HG03520 (cell line): ENCODE measurements at regions not wholly inside any gene's neighbourhood (a gene's known extent, or its start where the extent isn't known, plus 50 kb on each side); places are given as distances from the start of the nearest gene placed in this dataset.

Experiments
- ATAC-seq: cut with Tn5 transposase; IDR thresholded peaks from one replicate; pipeline ENCODE4 v1.9.1; 2021; ENCODE audit warnings: mild to moderate bottlenecking, moderate library complexity; ENCODE audit not compliant: unreplicated experiment

- ATAC-seq: no peak
Observed at GRCh38 chr18:45255197-45255890, 359.9 kb upstream of the SLC14A2 start.

GRCh38 chr18:45260125-45260524 lies 355.2 kb upstream of the SLC14A2 start:
- ATAC-seq: no peak

GRCh38 chr18:45266023-45266422 lies 349.3 kb upstream of the SLC14A2 start:
- no peak for ATAC-seq

- no peak for ATAC-seq
Observed at GRCh38 chr18:45267622-45268021, 347.7 kb upstream of the SLC14A2 start.

GRCh38 chr18:45268583-45268982 lies 346.7 kb upstream of the SLC14A2 start:
- ATAC-seq: no peak

GRCh38 chr18:45270289-45270771 lies 344.9 kb upstream of the SLC14A2 start:
- no peak for ATAC-seq

GRCh38 chr18:45274026-45274425 lies 341.2 kb upstream of the SLC14A2 start:
- ATAC-seq: no peak

- no peak for ATAC-seq
Observed at GRCh38 chr18:45275367-45276113, 339.7 kb upstream of the SLC14A2 start.

GRCh38 chr18:45276878-45277277 lies 338.4 kb upstream of the SLC14A2 start:
- no peak for ATAC-seq

GRCh38 chr18:45277908-45278307 lies 337.4 kb upstream of the SLC14A2 start:
- no peak for ATAC-seq

- no peak for ATAC-seq
Observed at GRCh38 chr18:45280481-45281276, 334.6 kb upstream of the SLC14A2 start.

- ATAC-seq: no peak
Observed at GRCh38 chr18:45282101-45282812, 333.0 kb upstream of the SLC14A2 start.

GRCh38 chr18:45284174-45284573 lies 331.1 kb upstream of the SLC14A2 start:
- no peak for ATAC-seq

GRCh38 chr18:45284851-45285250 lies 330.4 kb upstream of the SLC14A2 start:
- ATAC-seq: no peak

- ATAC-seq: no peak
Observed at GRCh38 chr18:45285251-45285650, 330.0 kb upstream of the SLC14A2 start.

GRCh38 chr18:45286431-45286830 lies 328.8 kb upstream of the SLC14A2 start:
- ATAC-seq: no peak

- ATAC-seq: no peak
Observed at GRCh38 chr18:45287531-45287930, 327.7 kb upstream of the SLC14A2 start.

- no peak for ATAC-seq
Observed at GRCh38 chr18:45290364-45290763, 324.9 kb upstream of the SLC14A2 start.

- no peak for ATAC-seq
Observed at GRCh38 chr18:45291621-45292615, 323.4 kb upstream of the SLC14A2 start.

- no peak for ATAC-seq
Observed at GRCh38 chr18:45295388-45295787, 319.9 kb upstream of the SLC14A2 start.
